Epithelial cell of esophagus (primary cell): ENCODE measurements at regions not wholly inside any gene's neighbourhood (a gene's known extent, or its start where the extent isn't known, plus 50 kb on each side); places are given as distances from the start of the nearest gene placed in this dataset.
"Not testable (repeated sequence)": the region's sequence is repeated elsewhere in the genome, so short reads cannot be mapped to it uniquely, and the experiment has no call there.

ENCODE experiments used
- DNase-seq: peaks from one replicate; pipeline ENCODE4 v3.0.0; 2010; ENCODE audit warnings: low read depth
- H3K4me3 ChIP-seq: 2 replicates; pipeline ENCODE4 v1.5.1; 2011; ENCODE audit warnings: mild to moderate bottlenecking, low read length, control low read depth
- CTCF ChIP-seq: IDR thresholded peaks from 2 replicates; pipeline ENCODE4 v1.5.1; 2011; ENCODE audit warnings: low read depth, mild to moderate bottlenecking, low read length, control low read depth, inconsistent platforms; ENCODE audit not compliant: insufficient read depth; ENCODE audit errors: missing control alignments

DNA sequence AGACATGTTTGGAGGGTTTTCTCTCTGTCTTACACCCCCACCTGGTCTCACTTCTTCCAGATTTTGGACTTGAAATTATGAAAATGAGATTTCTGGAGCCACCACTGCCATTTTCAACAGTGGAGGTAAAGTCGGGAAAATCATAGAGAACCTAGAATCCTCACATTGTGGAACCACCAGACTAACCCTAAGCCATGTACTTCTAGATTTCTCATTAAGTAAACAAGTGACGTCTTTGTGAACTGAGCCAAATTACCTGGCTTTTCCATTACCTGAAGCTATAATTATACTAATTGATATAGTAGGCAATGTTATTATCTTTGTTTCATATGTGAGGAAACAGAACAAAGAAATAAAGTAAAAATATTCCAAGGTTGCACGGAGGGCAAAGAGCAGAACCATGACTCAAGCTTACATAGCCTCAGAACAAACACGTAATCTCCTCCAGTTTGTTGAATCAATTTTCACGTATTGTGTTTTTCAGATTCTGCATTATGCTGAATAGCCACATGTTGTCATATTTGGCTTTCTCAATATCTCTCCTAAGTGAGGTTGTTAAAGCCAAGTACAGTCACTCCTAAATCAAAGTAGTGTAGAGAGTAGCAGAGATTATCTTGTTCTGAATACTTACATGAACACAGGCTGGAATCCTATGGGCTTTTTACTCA lies 101.3 kb upstream of the CMC1 start:
- DNase-seq = peak; percentile 15

DNA sequence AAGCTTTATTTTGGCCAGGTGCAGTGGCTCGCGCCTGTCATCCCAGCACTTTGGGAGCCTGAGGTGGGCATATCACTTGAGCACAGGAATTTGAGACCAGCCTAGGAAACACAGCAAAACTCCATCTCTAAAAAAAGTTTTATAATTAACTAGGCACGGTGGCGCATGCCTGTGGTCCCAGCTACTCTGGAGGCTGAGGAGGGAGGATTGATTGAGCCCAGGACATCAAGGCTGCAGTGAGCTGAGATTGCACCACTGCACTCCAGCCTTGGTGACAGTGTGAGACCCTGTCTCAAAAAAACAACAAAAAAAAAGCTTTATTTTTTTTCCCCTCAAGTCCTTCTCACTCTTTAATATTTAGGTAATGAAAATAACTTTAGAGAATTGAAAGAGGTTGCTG lies 100.8 kb upstream of the CMC1 start:
- TF ChIP-seq CTCF = no peak
- H3K4me3 ChIP-seq = no peak overlapping the region
- DNase-seq = no peak

More for the DNA sequence above, 101.3 kb upstream of the CMC1 start:
- H3K4me3 ChIP-seq = no peak overlapping the region
- no peak for TF ChIP-seq CTCF

GRCh38 chr3:28149960-28150359 lies 91.5 kb upstream of the CMC1 start:
- no peak for DNase-seq
- no peak overlapping the region for H3K4me3 ChIP-seq
- no peak for TF ChIP-seq CTCF

- no peak overlapping the region for H3K4me3 ChIP-seq
- TF ChIP-seq CTCF = no peak
- peak; percentile 10 for DNase-seq
Measured at GRCh38 chr3:28150465-28151206, 90.8 kb upstream of the CMC1 start.

- TF ChIP-seq CTCF = no peak
- DNase-seq = no peak
Measured at GRCh38 chr3:28151207-28151550, 90.2 kb upstream of the CMC1 start.

GRCh38 chr3:28151608-28152228 lies 89.7 kb upstream of the CMC1 start:
- DNase-seq = no peak
- no peak for TF ChIP-seq CTCF
- H3K4me3 ChIP-seq = no peak overlapping the region

More at GRCh38 chr3:28151207-28151550, 90.2 kb upstream of the CMC1 start:
- no peak overlapping the region for H3K4me3 ChIP-seq

DNA sequence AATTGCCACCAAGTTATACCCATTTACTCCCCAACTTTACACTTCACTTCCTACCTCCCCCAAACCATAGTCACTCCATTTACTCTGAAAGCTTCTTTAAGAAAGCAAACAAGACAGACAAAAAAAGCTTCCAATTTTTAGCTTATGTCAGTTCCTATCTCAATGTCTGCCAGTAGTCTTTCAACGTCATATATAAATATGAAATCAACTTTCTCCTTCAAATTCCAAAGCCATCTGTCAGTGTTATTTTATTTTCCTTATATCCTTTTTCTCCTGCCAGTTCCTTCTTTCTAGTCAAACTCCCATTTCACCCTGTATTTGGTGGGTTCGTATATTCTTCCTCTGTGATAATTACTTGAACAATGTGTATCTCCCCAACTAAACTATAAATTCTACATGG lies 85.8 kb upstream of the CMC1 start:
- DNase-seq = no peak
- no peak for TF ChIP-seq CTCF
- no peak overlapping the region for H3K4me3 ChIP-seq

DNA sequence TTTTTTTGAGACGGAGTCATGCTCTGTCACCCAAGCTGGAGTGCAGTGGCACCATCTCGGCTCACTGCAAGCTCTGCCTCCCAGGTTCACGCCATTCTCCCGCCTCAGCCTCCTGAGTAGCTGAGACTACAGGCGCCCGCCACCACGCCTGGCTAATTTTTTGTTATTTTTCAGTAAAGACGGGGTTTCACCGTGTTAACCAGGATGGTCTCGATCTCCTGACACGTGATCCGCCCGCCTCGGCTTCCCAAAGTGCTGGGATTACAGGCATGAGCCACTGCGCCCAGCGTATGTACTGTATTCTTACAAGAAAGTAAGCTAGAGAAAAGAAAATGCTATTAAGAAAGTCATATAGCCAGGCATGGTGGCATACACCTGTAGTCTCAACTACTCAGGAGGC lies 84.8 kb upstream of the CMC1 start:
- DNase-seq, H3K4me3 ChIP-seq: not testable (repeated sequence)
